GDM1 (cell line): ENCODE measurements at regions not wholly inside any gene's neighbourhood (a gene's known extent, or its start where the extent isn't known, plus 50 kb on each side); places are given as distances from the start of the nearest gene placed in this dataset.
"Not testable (repeated sequence)": the region's sequence is repeated elsewhere in the genome, so short reads cannot be mapped to it uniquely, and the experiment has no call there.

Experiments used
- DNase-seq: peaks from one replicate; lab custom pipeline; 2025; lab: John Stamatoyannopoulos, UW

GRCh38 chr5:56658972-56659371 lies 156.4 kb upstream of the MAP3K1 start:
- DNase-seq = no peak

- DNase-seq = no peak
Measured at GRCh38 chr5:56656846-56657726, 158.3 kb upstream of the MAP3K1 start.

GRCh38 chr5:56651893-56652292 lies 163.5 kb upstream of the MAP3K1 start:
- no peak for DNase-seq

GRCh38 chr5:56650386-56650785 lies 165.0 kb upstream of the MAP3K1 start:
- no peak for DNase-seq

GRCh38 chr5:56649569-56649968 lies 165.8 kb upstream of the MAP3K1 start:
- no peak for DNase-seq

GRCh38 chr5:56648460-56649034 lies 166.8 kb upstream of the MAP3K1 start:
- DNase-seq = no peak

- no peak for DNase-seq
Measured at GRCh38 chr5:56647099-56647850, 168.1 kb upstream of the MAP3K1 start.

GRCh38 chr5:56641635-56642260 lies 173.6 kb upstream of the MAP3K1 start:
- DNase-seq = no peak

- DNase-seq = peak; percentile 21
Measured at GRCh38 chr5:56640763-56641406, 174.5 kb upstream of the MAP3K1 start.

GRCh38 chr5:56639476-56639875 lies 175.9 kb upstream of the MAP3K1 start:
- DNase-seq = no peak

- DNase-seq = no peak
Measured at GRCh38 chr5:56638768-56639238, 176.5 kb upstream of the MAP3K1 start.

- DNase-seq = no peak
Measured at GRCh38 chr5:56638061-56638621, 177.2 kb upstream of the MAP3K1 start.

GRCh38 chr5:56637321-56637920 lies 177.9 kb upstream of the MAP3K1 start:
- DNase-seq = no peak

GRCh38 chr5:56633950-56634349 lies 181.4 kb upstream of the MAP3K1 start:
- no peak for DNase-seq

- no peak for DNase-seq
Measured at GRCh38 chr5:56632939-56633338, 182.4 kb upstream of the MAP3K1 start.

GRCh38 chr5:56632199-56632598 lies 183.2 kb upstream of the MAP3K1 start:
- no peak for DNase-seq

- DNase-seq = no peak
Measured at GRCh38 chr5:56631719-56632118, 183.6 kb upstream of the MAP3K1 start.

- DNase-seq = not testable (repeated sequence)
Measured at GRCh38 chr5:56628616-56629015, 186.7 kb upstream of the MAP3K1 start.

GRCh38 chr5:56625541-56625940 lies 189.8 kb upstream of the MAP3K1 start:
- no peak for DNase-seq

- DNase-seq = no peak
Measured at GRCh38 chr5:56624751-56625150, 190.6 kb upstream of the MAP3K1 start.

GRCh38 chr5:56622141-56622540 lies 193.2 kb upstream of the MAP3K1 start:
- DNase-seq = no peak
